Gastroesophageal sphincter (tissue), 4 donors: ENCODE measurements at regions not wholly inside any gene's neighbourhood (a gene's known extent, or its start where the extent isn't known, plus 50 kb on each side); places are given as distances from the start of the nearest gene placed in this dataset.

Experiments
- ATAC-seq: fragments of 150-250 bp; one replicate; pipeline ENCODE4 v1.9.1; 2016; ENCODE audit warnings: mild to moderate bottlenecking, moderate library complexity
- H3K27ac ChIP-seq, 4 donors: fragments of 200-600 bp; sonication (generic) in 3 of 4; 1 replicate in 3 of 4; 2 replicates in 1 of 4; pipeline ENCODE4 v1.5.1; 2016 to 2019
- H3K27me3 ChIP-seq: fragments of 200-600 bp; sonication (generic); one replicate; pipeline ENCODE4 v1.5.1; 2019
- H3K36me3 ChIP-seq, 2 donors: fragments of 200-600 bp; sonication (generic); one replicate each; pipeline ENCODE4 v1.5.1; 2019; ENCODE audit warnings: control low read depth in 1 of 2
- H3K4me1 ChIP-seq, 3 donors: fragments of 200-600 bp; sonication (generic); 1 replicate in 2 of 3; 2 replicates in 1 of 3; pipeline ENCODE4 v1.5.1; 2016 to 2019; ENCODE audit warnings: control low read depth in 2 of 3
- H3K4me3 ChIP-seq, 2 donors: fragments of 200-600 bp; sonication (generic); one replicate each; pipeline ENCODE4 v1.5.1; 2019; ENCODE audit warnings: mild to moderate bottlenecking in 1 of 2, moderate library complexity in 1 of 2
- H3K9me3 ChIP-seq, 3 donors: fragments of 200-600 bp; sonication (generic); one replicate each; pipeline ENCODE4 v1.5.1; 2017 to 2019; ENCODE audit warnings: control low read depth in 2 of 3
- EP300 ChIP-seq: sonication (generic); formaldehyde crosslinking; IDR thresholded peaks from one replicate; pipeline ENCODE4 v1.6.1; 2017; ENCODE audit warnings: antibody characterized with exemption, mild to moderate bottlenecking
- POLR2A ChIP-seq, 2 donors: fragments of 450-650 bp; IDR thresholded peaks; one replicate each; pipeline ENCODE4 v1.6.1; 2017; ENCODE audit warnings: antibody characterized with exemption in 2 of 2, mild to moderate bottlenecking in 2 of 2, moderate library complexity in 1 of 2
- POLR2AphosphoS5 ChIP-seq: sonication (generic); formaldehyde crosslinking; IDR thresholded peaks from one replicate; pipeline ENCODE4 v1.6.1; 2017; ENCODE audit warnings: antibody characterized with exemption
- WGBS, 2 donors: methylation state at CpG; one replicate each; pipeline ENCODE4 v1.1.5; 2018; ENCODE audit warnings: low coverage in 1 of 2; 5-methylcytosine and 5-hydroxymethylcytosine counted together
- TF ChIP-seq, protein P1 (sequence below), 4 experiments: fragments of 200-600 bp in 2 of 4; fragments of 450-650 bp in 2 of 4; sonication (generic) in 1 of 4; IDR thresholded peaks; one replicate each; pipeline ENCODE4 v1.5.1; 2017 to 2019; ENCODE audit warnings: antibody characterized with exemption in 4 of 4, mild to moderate bottlenecking in 2 of 4, moderate library complexity in 2 of 4

DNA sequence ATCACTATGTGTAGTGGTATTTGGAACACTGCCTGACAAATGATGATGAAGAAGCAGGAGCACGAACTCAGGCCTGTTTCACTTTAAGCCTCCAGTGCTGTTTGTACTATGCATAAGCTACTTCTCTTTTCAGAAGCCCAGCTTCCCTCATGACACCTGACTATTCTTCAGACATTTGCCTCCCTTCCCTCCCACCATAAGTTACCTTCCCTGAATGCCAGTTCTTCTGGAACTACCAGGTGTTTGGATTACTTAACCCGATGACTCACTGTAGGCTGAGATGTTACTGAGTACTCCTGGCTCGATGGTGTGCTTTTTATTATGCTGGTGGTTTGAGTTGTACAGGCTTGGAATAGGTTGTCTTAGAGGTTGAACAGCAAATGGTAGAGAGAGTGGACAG, 180.0 kb downstream of the SPATA31D1 start:
- WGBS, 2 donors: 49 to 71% methylated on average over 1 to 3 of the region's 3 CpGs
- no peak overlapping the region for H3K27ac ChIP-seq
- H3K36me3 ChIP-seq: no peaks in the 10 kb centered on the region
- H3K9me3 ChIP-seq: no peaks in the 10 kb centered on the region
- no peak for ATAC-seq
- no peak overlapping the region for H3K4me3 ChIP-seq
- TF ChIP-seq EP300 (no peak), POLR2A (IDR thresholded peaks at IDR 0.05) (no peak), POLR2AphosphoS5 (no peak)
- TF ChIP-seq, protein P1, sequence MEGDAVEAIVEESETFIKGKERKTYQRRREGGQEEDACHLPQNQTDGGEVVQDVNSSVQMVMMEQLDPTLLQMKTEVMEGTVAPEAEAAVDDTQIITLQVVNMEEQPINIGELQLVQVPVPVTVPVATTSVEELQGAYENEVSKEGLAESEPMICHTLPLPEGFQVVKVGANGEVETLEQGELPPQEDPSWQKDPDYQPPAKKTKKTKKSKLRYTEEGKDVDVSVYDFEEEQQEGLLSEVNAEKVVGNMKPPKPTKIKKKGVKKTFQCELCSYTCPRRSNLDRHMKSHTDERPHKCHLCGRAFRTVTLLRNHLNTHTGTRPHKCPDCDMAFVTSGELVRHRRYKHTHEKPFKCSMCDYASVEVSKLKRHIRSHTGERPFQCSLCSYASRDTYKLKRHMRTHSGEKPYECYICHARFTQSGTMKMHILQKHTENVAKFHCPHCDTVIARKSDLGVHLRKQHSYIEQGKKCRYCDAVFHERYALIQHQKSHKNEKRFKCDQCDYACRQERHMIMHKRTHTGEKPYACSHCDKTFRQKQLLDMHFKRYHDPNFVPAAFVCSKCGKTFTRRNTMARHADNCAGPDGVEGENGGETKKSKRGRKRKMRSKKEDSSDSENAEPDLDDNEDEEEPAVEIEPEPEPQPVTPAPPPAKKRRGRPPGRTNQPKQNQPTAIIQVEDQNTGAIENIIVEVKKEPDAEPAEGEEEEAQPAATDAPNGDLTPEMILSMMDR (IDR thresholded peaks at IDR 0.05): no peak
- H3K27me3 ChIP-seq: no peaks in the 10 kb centered on the region
- no peaks in the 10 kb centered on the region for H3K4me1 ChIP-seq

DNA sequence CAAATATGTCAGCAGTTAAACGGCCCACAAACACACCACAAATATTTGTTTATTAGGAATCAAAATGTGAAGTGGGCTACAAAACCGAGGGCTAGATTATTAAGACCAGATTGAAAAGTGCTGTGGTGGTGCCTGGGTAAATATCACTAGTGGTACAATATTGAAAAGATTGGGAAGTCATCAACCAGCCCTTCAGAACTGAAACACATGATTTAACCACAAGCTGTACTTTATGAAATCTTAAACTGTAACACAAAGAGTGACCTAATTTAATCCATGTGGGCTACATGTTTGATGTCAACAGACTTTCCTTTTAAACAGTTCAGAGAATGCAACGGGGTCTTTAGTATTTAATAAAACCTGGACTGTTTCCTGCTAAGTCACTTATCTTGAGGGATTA, 182.3 kb downstream of the SPATA31D1 start:
- Histone ChIP-seq H3K27ac (no peak overlapping the region), H3K4me3 (no peak overlapping the region), H3K9me3 (no peaks in the 10 kb centered on the region), H3K4me1 (no peaks in the 10 kb centered on the region), H3K36me3 (no peaks in the 10 kb centered on the region), H3K27me3 (no peaks in the 10 kb centered on the region)
- TF ChIP-seq, protein P1 (IDR thresholded peaks at IDR 0.05): no peak
- no peak for TF ChIP-seq POLR2AphosphoS5
- TF ChIP-seq EP300: no peak
- no peak for TF ChIP-seq POLR2A (IDR thresholded peaks at IDR 0.05)
- 64 to 74% methylated on average over 3 of the region's 3 CpGs for WGBS, 2 donors
- ATAC-seq: no peak

DNA sequence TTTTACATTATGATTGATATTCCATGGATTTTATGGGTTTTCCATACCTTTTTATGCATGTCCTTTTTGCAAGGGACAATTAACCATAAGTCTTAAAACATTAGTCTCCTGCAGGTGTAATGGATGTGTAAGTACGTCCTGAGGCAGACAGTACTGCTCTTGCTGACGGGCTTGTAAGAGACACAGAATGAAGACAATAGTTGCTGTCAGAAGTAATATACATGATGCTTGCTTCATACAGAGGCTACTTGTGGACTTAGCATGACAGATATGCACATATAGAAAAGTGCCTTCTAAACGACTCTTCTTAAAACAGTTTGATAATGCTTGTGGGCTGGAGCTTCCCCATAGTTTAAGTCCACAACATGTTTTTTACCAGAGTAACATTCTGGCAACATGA, 182.7 kb downstream of the SPATA31D1 start:
- ATAC-seq: no peak
- no peak overlapping the region for H3K4me3 ChIP-seq
- H3K27me3 ChIP-seq: no peaks in the 10 kb centered on the region
- H3K36me3 ChIP-seq: no peaks in the 10 kb centered on the region
- TF ChIP-seq POLR2A (IDR thresholded peaks at IDR 0.05) (no peak), POLR2AphosphoS5 (no peak), EP300 (no peak)
- TF ChIP-seq, protein P1 (IDR thresholded peaks at IDR 0.05): no peak
- H3K9me3 ChIP-seq: no peaks in the 10 kb centered on the region
- WGBS, 2 donors: 89 to 100% methylated on average over 3 of the region's 3 CpGs
- no peak overlapping the region for H3K27ac ChIP-seq
- no peaks in the 10 kb centered on the region for H3K4me1 ChIP-seq

DNA sequence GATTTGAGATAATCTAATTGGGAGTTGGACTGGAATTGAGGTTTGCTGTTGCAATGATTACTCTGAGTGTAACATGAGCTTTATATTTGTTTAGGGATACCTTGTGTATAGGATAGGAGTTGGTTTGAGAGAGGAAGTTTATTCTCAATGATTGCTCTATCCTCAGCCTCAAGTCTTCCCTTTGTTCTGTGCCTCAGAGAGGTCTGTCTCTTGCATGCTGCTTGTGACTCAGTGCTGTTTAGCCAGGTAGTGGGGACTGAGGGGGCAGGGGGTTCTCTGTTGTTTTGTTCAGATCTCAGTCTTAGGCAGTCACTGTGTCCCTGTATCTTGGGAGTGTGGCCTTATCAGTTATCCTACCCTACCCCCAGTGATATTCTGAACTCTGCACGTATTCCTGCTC, 192.1 kb downstream of the SPATA31D1 start:
- no peak for ATAC-seq
- Histone ChIP-seq H3K4me1 (no peaks in the 10 kb centered on the region), H3K27me3 (no peaks in the 10 kb centered on the region), H3K9me3 (peaks cover 0 to 6% (median 0%) of the 10 kb centered on the region in 3 donors), H3K27ac (no peak overlapping the region), H3K4me3 (no peak overlapping the region), H3K36me3 (no peaks in the 10 kb centered on the region)
- TF ChIP-seq EP300: no peak
- TF ChIP-seq, protein P1 (IDR thresholded peaks at IDR 0.05): no peak
- no peak for TF ChIP-seq POLR2A (IDR thresholded peaks at IDR 0.05)
- no peak for TF ChIP-seq POLR2AphosphoS5
- WGBS, 2 donors: 83 to 100% methylated on average over 1 of the region's 1 CpG

DNA sequence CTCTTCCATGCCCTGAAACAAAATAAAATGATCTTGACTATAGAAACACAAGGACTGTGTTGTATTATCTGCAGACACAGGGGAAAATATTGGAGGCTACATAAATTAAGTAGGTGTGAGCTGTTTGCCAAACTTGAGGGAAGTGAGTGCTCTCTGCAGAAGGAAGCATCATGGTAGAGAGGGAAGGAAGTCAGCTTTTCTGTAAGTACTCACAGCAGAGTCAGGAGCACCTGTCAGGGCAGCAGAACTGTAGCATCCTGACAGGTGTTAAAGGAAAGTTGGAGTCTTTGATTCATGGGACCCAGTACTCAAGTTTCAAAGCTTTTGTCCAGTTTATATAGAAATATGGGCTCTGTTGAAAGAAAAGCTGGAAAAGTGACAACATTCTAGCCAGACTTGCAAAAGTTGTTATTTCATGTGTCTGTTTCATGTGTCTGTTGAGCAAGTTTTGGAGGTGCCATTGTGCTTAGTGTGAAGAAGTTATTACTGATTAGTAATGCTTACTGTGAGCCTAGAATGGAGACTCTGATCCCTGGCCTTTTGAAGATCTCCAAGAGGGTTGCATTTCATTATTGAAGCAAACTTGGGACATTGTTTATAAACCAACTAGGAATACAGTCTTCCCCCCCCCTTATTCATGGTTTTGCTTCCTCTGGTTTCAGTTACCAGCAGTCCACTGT, 194.7 kb downstream of the SPATA31D1 start:
- ATAC-seq: no peak
- H3K4me1 ChIP-seq: no peaks in the 10 kb centered on the region
- TF ChIP-seq POLR2A (IDR thresholded peaks at IDR 0.05) (no peak), EP300 (no peak), POLR2AphosphoS5 (no peak)
- TF ChIP-seq, protein P1 (IDR thresholded peaks at IDR 0.05): no peak

More for the DNA sequence above, 194.7 kb downstream of the SPATA31D1 start:
- Histone ChIP-seq H3K9me3 (no peaks in the 10 kb centered on the region), H3K27me3 (no peaks in the 10 kb centered on the region), H3K27ac (no peak overlapping the region), H3K4me3 (no peak overlapping the region), H3K36me3 (no peaks in the 10 kb centered on the region)
